Activated CD8-positive, alpha-beta T cell treated with anti-CD3 and anti-CD28 coated beads for 36 hours (primary cell): ENCODE measurements at regions not wholly inside any gene's neighbourhood (a gene's known extent, or its start where the extent isn't known, plus 50 kb on each side); places are given as distances from the start of the nearest gene placed in this dataset.

Source experiments
- ATAC-seq: fragments of 200-7000 bp; cut with Tn5 transposase; one replicate; pipeline ENCODE4 v1.10.0; 2021; ENCODE audit warnings: mild to moderate bottlenecking, moderate library complexity
- CTCF ChIA-PET: fragments of 350-600 bp; sonication (Branson Sonifier 250); formaldehyde crosslinking; loops from one replicate; lab custom pipeline; 2021; ENCODE audit warnings: antibody characterized with exemption; lab: Charles Lee
- POLR2A ChIA-PET: fragments of 350-600 bp; sonication (Branson Sonifier 250); formaldehyde crosslinking; loops from one replicate; lab custom pipeline; 2021; ENCODE audit warnings: antibody characterized with exemption; lab: Charles Lee
- DNase-seq: peaks from one replicate; pipeline ENCODE4 v3.0.0-alpha.2; 2020
- H3K27ac Mint-ChIP-seq: one replicate; pipeline ENCODE4 v1.8.0; 2021; ENCODE audit warnings: mild to moderate bottlenecking, mixed read lengths
- H3K27me3 Mint-ChIP-seq: one replicate; pipeline ENCODE4 v1.8.0; 2021; ENCODE audit warnings: mixed read lengths
- H3K36me3 Mint-ChIP-seq: one replicate; pipeline ENCODE4 v1.8.0; 2021; ENCODE audit warnings: low read depth, mixed read lengths
- H3K4me1 Mint-ChIP-seq: one replicate; pipeline ENCODE4 v1.8.0; 2021; ENCODE audit warnings: low read depth, mixed read lengths
- H3K4me3 Mint-ChIP-seq: one replicate; pipeline ENCODE4 v1.8.0; 2021; ENCODE audit warnings: mild to moderate bottlenecking, moderate library complexity, mixed read lengths
- H3K9me3 Mint-ChIP-seq: one replicate; pipeline ENCODE4 v1.8.0; 2021; ENCODE audit warnings: mixed read lengths
- intact Hi-C: fragments of 100-400 bp; cut with micrococcal nuclease; formaldehyde crosslinking; loops from one replicate; pipeline ENCODE4 v1.10.0; 2022
- TF ChIP-seq, protein P1 (sequence below): fragments of 200-600 bp; IDR thresholded peaks from one replicate; pipeline ENCODE4 v1.8.0; 2022; ENCODE audit warnings: antibody characterized with exemption, mild to moderate bottlenecking

DNA sequence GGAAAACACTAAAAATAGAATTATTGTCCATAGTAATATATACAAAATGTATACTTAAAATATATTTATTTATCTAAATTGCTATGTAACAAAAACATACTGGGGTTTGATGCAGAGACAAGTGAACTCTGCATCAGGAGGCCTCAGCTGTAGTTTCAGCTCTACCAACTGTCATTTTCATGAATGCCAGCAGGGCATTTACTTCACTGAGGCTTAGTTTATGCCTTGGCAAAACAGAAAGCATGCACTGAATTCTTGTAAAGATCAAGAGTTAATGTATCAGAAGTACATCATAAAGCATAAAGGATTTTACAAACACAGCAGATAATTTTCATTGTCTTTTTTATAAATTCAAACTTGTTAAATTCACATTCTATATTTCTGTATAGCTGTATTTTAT is 577.0 kb downstream of the C4orf33 start:
- no peaks in the 10 kb centered on the region for H3K27me3 Mint-ChIP-seq
- no peak for DNase-seq
- ATAC-seq, result no peak
- H3K4me3 Mint-ChIP-seq, result no peak overlapping the region
- H3K4me1 Mint-ChIP-seq, result no peaks in the 10 kb centered on the region
- intact Hi-C loops, result no loop called here
- no peak overlapping the region for H3K27ac Mint-ChIP-seq
- ChIA-PET CTCF (no interaction called here), POLR2A (no interaction called here)
- peaks cover 6% of the 10 kb centered on the region for H3K9me3 Mint-ChIP-seq
- TF ChIP-seq, protein P1, sequence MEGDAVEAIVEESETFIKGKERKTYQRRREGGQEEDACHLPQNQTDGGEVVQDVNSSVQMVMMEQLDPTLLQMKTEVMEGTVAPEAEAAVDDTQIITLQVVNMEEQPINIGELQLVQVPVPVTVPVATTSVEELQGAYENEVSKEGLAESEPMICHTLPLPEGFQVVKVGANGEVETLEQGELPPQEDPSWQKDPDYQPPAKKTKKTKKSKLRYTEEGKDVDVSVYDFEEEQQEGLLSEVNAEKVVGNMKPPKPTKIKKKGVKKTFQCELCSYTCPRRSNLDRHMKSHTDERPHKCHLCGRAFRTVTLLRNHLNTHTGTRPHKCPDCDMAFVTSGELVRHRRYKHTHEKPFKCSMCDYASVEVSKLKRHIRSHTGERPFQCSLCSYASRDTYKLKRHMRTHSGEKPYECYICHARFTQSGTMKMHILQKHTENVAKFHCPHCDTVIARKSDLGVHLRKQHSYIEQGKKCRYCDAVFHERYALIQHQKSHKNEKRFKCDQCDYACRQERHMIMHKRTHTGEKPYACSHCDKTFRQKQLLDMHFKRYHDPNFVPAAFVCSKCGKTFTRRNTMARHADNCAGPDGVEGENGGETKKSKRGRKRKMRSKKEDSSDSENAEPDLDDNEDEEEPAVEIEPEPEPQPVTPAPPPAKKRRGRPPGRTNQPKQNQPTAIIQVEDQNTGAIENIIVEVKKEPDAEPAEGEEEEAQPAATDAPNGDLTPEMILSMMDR, result no peak
- no peaks in the 10 kb centered on the region for H3K36me3 Mint-ChIP-seq

DNA sequence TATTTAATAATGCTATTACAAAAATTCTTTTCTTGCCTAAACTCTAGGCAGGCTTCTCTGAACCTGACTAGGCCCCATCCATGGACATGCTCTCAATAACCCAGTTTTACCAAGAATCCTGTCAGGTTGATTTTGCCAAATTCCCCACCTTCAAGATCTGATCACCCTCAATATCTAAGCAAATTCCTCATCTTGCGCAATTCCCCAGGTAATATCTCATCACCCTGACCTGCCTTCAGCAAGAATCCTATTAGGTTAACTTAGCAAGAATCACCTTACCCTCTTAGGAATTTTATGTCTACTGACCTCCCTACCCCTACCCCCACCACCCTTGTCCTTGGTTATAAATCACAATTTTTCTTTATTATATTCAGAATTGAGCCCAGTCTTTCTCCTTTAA is 579.1 kb downstream of the C4orf33 start:
- H3K36me3 Mint-ChIP-seq, result no peaks in the 10 kb centered on the region
- ATAC-seq (no peak), DNase-seq (no peak)
- ChIA-PET POLR2A (no interaction called here), CTCF (no interaction called here)
- H3K9me3 Mint-ChIP-seq, result peaks cover 6% of the 10 kb centered on the region
- intact Hi-C loops, result no loop called here
- no peak overlapping the region for H3K4me3 Mint-ChIP-seq
- H3K27me3 Mint-ChIP-seq, result no peaks in the 10 kb centered on the region
- no peak overlapping the region for H3K27ac Mint-ChIP-seq
- TF ChIP-seq, protein P1, result no peak
- H3K4me1 Mint-ChIP-seq, result no peaks in the 10 kb centered on the region

DNA sequence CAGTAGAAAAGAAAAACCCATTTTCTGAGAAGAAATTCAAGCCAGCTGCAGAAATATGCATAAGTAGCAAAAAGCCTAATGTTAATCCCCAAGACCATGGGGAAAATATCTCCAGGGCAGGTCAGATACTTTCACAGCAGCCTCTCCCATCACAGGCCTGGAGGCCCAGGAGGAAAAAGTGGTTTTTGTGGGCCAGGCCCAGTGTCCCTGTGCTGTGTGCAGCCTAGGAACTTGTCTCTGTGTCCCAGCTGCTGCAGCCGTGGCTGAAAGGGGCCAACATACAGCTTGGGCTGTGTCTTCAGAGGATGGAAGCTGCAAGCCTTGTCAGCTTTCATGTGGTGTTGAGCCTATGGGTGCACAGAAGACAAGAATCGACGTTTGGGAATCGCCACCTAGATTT is 581.0 kb downstream of the C4orf33 start:
- TF ChIP-seq, protein P1, result no peak
- Mint-ChIP-seq H3K4me1 (no peaks in the 10 kb centered on the region), H3K4me3 (no peak overlapping the region), H3K27me3 (no peaks in the 10 kb centered on the region), H3K36me3 (no peaks in the 10 kb centered on the region), H3K27ac (no peak overlapping the region), H3K9me3 (peaks cover 6% of the 10 kb centered on the region)
- POLR2A ChIA-PET, result no interaction called here
- CTCF ChIA-PET, result no interaction called here
- ATAC-seq (no peak), DNase-seq (no peak)
- intact Hi-C loops, result no loop called here

DNA sequence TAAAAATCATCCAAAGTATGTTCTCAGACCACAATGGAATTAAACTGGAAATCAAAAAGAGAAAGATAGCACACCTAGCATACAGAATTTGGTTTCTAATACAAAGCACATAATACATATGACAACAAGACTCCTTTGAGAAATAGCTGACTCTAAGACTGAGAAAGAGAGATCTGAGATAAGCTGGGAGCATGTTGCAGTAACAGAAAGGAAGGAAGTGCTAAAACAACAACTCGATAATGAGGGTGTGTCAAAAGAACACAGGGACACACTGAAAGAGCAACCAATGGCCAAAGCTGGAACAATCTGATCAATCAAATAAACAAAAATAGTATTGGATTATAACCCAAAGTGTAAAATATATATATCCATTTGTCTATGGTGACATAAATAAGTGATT is 586.6 kb downstream of the C4orf33 start:
- intact Hi-C loops, result no loop called here
- no peak for ATAC-seq
- Mint-ChIP-seq H3K27me3 (no peaks in the 10 kb centered on the region), H3K36me3 (no peaks in the 10 kb centered on the region), H3K4me3 (no peak overlapping the region), H3K27ac (no peak overlapping the region), H3K9me3 (peaks cover 5% of the 10 kb centered on the region), H3K4me1 (no peaks in the 10 kb centered on the region)
- TF ChIP-seq, protein P1, result no peak
- POLR2A ChIA-PET, result no interaction called here
- no peak for DNase-seq
- CTCF ChIA-PET, result no interaction called here

DNA sequence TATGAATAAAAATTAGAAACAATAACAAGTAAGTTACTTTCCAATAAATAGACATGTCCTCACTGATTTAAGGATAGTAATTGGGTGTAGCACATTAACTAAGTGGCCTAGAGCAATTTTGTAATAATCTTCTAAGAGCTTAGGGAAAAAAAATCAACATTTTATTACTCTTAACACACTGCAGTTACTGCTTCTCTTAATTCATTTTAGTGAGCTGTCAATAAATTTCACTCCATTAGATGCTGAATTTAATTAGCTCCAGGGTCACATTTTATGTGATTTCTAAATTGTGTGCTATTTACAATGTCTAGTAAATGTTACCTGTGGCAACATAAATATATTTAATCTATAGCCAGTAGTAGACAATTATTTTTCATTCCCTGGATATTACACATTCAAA is 612.0 kb downstream of the C4orf33 start:
- ChIA-PET POLR2A (no interaction called here), CTCF (no interaction called here)
- TF ChIP-seq, protein P1, result no peak
- DNase-seq (no peak), ATAC-seq (no peak)
- Mint-ChIP-seq H3K4me1 (no peaks in the 10 kb centered on the region), H3K36me3 (no peaks in the 10 kb centered on the region), H3K9me3 (no peaks in the 10 kb centered on the region), H3K27ac (no peak overlapping the region), H3K4me3 (no peak overlapping the region), H3K27me3 (no peaks in the 10 kb centered on the region)
- intact Hi-C loops, result no loop called here
